ENCODE measurements at regions not wholly inside any gene's neighbourhood (a gene's known extent, or its start where the extent isn't known, plus 50 kb on each side); places are given as distances from the start of the nearest gene placed in this dataset.

DNA sequence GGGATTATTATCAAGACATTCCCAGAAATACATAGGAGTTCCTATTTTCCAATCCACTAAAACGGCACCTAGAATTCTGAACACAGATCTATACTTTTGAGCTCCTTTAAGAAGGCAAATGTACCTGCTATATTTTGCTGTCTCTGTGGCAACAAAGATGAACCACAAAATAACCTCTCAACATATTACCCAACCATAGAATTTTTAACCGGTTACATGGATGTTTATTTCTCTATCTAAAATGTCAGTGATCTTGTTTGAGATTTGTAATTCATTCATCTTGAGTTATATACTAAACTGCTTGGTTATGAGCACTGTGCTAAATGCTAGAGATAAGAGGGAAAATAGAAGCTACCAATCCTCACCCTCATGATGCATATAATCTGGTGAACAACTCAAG, 117.5 kb upstream of the HMGCLL1 start:
- Histone ChIP-seq H3K4me3 (no peak overlapping the region), H3K4me1 (peaks cover 11% of the 10 kb centered on the region), H3K36me3 (replicated peaks) (no peaks in the 10 kb centered on the region), H3K27me3 (ENCODE audit: low read depth) (no peaks in the 10 kb centered on the region), H3K9me3 (no peaks in the 10 kb centered on the region)
- in situ Hi-C loops (cut with MboI; ENCODE audit: low sequenced_read_pairs) = no loop called here
- no peak for DNase-seq (ENCODE audit: low spot score in 2 of 2)

DNA sequence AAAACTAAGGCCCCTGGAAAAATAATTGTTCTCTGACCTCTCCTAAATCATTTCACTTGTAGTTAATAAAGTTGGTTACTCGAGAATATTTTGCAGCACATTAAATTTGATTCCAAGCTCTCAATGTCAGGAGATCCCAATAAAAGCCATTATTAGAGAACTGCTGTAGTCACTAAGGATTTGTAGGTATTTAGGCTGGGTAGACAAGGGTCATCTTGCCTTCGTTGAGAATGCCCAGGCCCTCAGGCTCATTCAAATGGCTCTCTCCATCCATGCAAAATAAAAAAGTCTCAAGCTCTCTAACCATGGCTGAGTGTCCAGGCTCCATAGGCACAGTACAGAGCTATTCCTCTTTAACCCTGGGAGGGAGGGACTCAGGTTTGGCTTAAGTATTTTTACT, 117.0 kb upstream of the HMGCLL1 start:
- no peaks in the 10 kb centered on the region for H3K27me3 ChIP-seq (ENCODE audit: low read depth)
- H3K36me3 ChIP-seq (replicated peaks) = no peaks in the 10 kb centered on the region
- no peak for DNase-seq (ENCODE audit: low spot score in 2 of 2)
- in situ Hi-C loops (cut with MboI; ENCODE audit: low sequenced_read_pairs) = no loop called here
- H3K4me1 ChIP-seq = peaks cover 11% of the 10 kb centered on the region
- H3K9me3 ChIP-seq = no peaks in the 10 kb centered on the region
- H3K4me3 ChIP-seq = no peak overlapping the region

DNA sequence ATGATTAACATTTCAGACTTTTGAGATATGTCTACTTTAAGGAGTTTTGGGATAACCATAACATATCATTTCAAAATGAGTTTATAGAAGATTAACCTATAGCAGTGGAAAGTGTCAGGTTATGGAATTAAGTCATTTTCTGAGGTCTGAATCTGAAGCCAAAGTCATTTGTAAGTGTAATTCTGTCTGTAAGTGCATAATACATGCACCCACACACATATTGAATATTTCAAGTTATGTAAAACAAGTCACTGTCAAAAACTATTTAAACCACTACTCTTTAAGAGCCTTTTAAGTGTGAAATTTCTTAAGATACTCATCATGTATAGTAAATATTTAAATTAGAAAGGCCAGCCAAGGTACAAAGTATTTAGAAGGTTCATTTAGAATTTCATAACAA, 115.8 kb upstream of the HMGCLL1 start:
- Histone ChIP-seq H3K9me3 (no peaks in the 10 kb centered on the region), H3K27me3 (ENCODE audit: low read depth) (no peaks in the 10 kb centered on the region), H3K4me3 (no peak overlapping the region), H3K36me3 (replicated peaks) (no peaks in the 10 kb centered on the region), H3K4me1 (peaks cover 11% of the 10 kb centered on the region)
- no peak for DNase-seq (ENCODE audit: low spot score in 2 of 2)
- in situ Hi-C loops (cut with MboI; ENCODE audit: low sequenced_read_pairs) = no loop called here

DNA sequence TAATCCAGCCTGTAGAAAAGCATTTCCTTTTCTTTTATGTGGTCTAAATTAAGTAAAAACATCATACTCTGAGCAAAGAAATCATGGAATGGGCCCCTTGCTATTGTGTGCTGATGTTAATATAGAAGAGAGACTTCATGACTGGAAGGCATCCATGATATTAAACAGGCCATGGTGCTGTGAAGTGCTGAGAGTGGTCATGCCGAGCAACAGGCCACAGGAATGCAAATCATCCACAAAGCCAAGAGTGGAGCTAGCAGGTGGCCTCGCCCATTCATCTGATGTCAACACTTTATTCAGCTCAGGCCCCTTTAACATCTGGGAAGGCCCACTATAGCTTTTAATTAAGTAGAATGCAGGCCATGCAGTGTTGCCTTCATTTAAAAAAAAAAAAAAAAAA, 115.2 kb upstream of the HMGCLL1 start:
- no peak overlapping the region for H3K4me3 ChIP-seq
- peaks cover 11% of the 10 kb centered on the region for H3K4me1 ChIP-seq
- in situ Hi-C loops (cut with MboI; ENCODE audit: low sequenced_read_pairs) = no loop called here

DNA sequence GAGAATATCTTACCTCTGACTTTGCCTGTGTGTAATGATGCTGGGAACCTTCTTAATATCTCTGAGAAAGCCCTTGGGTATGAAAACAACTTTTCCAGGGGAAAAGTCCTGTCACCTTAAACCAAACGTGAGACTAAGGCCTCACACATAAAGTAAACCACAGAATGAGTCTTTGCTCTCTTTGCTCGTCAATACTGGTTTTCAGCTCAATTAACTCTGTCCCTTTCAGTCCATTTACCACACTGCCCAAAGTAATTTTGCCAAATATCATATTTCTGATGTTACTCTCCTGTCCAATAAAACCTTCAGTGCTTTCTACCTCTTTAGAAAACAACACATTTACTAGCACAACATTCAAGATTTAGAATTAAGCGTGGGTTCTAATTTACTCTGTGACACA, 100.5 kb upstream of the HMGCLL1 start:
- Histone ChIP-seq H3K36me3 (replicated peaks) (no peaks in the 10 kb centered on the region), H3K4me1 (peaks cover 28% of the 10 kb centered on the region), H3K27me3 (ENCODE audit: low read depth) (no peaks in the 10 kb centered on the region), H3K9me3 (peaks cover 3% of the 10 kb centered on the region), H3K4me3 (no peak overlapping the region)
- in situ Hi-C loops (cut with MboI; ENCODE audit: low sequenced_read_pairs) = no loop called here
- no peak for DNase-seq (ENCODE audit: low spot score in 2 of 2)

More for the DNA sequence above, 115.2 kb upstream of the HMGCLL1 start:
- H3K9me3 ChIP-seq = no peaks in the 10 kb centered on the region
- DNase-seq (ENCODE audit: low spot score in 2 of 2) = peak; percentile 24 to 47
- H3K27me3 ChIP-seq (ENCODE audit: low read depth) = no peaks in the 10 kb centered on the region
- H3K36me3 ChIP-seq (replicated peaks) = no peaks in the 10 kb centered on the region

DNA sequence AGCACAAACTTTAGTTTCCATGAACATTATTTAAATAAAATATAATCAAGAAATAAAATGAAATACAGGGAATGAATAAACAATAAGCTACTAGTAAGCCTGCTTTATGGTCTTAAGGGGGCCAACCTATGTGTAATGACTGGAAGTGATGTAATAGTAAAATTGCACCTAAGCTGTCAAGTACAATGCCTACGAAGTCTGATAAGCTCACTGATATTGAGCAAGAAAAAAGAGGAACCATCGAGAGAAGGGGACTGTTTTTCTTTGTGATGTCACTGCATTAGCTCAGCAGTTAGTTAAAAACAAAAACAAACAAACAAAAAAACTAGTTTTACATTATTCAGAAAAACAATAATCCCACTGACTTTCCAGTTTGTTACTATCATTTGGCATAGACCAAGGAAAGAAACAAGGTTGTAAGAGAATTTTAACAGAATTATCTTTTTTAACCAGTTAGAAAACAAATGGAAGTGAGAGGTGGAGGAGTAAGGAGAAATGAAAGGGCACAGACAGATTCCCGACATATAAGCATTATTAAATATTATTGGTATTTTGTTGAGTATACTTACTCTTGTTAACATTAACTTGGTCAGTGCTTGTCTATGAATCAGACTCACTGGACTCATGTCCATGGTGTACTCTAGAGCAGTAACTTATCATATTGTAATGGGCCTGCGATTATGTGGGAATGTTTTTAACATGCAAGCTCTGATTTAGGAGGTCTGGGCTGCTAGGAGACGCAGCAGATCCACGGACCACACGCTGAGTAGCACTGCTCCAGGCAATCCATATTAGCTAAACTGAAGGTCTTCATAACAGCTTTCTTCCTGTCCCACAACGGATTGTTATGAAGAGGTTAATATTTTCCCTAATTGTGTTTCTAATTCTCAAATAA, 99.6 kb upstream of the HMGCLL1 start:
- in situ Hi-C loops (cut with MboI; ENCODE audit: low sequenced_read_pairs) = no loop called here

DNA sequence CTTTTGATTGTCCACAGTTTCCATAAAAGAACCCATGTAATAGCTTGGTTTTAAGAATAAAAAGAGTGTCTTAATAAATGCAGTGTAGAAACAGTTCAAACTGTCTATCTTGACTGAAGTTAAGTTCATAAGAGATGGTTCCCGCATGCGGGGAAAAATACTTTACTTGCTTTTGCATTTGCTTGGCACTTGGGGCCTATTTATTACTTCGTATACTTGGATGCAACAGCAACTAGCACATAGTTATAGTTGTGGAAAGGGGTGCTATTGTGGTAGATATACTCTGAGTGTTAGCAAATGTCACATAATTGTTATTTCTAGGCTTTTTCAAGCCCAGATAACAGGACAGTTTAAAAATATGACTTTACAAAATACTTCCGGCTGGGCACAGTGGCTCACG, 97.7 kb upstream of the HMGCLL1 start:
- in situ Hi-C loops (cut with MboI; ENCODE audit: low sequenced_read_pairs) = no loop called here
- no peaks in the 10 kb centered on the region for H3K9me3 ChIP-seq
- no peak overlapping the region for H3K4me3 ChIP-seq
- no peak for DNase-seq (ENCODE audit: low spot score in 2 of 2)
- H3K36me3 ChIP-seq (replicated peaks) = no peaks in the 10 kb centered on the region
- peaks cover 28% of the 10 kb centered on the region for H3K4me1 ChIP-seq
- no peaks in the 10 kb centered on the region for H3K27me3 ChIP-seq (ENCODE audit: low read depth)

More for the DNA sequence above, 99.6 kb upstream of the HMGCLL1 start:
- no peaks in the 10 kb centered on the region for H3K36me3 ChIP-seq (replicated peaks)
- H3K4me1 ChIP-seq = peaks cover 28% of the 10 kb centered on the region
- H3K4me3 ChIP-seq = no peak overlapping the region
- H3K27me3 ChIP-seq (ENCODE audit: low read depth) = no peaks in the 10 kb centered on the region
- H3K9me3 ChIP-seq = peaks cover 3% of the 10 kb centered on the region
- no peak for DNase-seq (ENCODE audit: low spot score in 2 of 2)

DNA sequence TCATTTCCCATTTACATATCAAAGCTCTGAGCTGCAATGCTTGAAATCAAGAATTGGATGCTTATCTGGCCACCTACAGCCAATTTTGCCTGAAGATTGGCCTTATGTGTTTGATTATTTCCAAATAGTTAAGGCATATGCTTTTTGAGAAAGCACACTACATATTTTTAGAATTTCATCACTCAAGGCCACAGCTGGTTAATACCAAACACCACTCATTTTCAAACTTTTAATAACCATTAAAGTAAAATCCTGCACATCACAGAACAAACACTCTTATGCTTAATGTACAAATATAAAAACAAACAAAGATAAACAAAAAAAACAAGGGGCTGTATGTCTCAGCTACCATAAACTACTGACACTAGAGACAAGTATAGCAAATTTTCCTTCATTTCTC, 96.9 kb upstream of the HMGCLL1 start:
- Histone ChIP-seq H3K36me3 (replicated peaks) (no peaks in the 10 kb centered on the region), H3K9me3 (no peaks in the 10 kb centered on the region), H3K4me1 (peaks cover 34% of the 10 kb centered on the region), H3K27me3 (ENCODE audit: low read depth) (no peaks in the 10 kb centered on the region), H3K4me3 (no peak overlapping the region)
- in situ Hi-C loops (cut with MboI; ENCODE audit: low sequenced_read_pairs) = no loop called here
- peak in 1 of 2 experiments; percentile 12 for DNase-seq (ENCODE audit: low spot score in 2 of 2)

DNA sequence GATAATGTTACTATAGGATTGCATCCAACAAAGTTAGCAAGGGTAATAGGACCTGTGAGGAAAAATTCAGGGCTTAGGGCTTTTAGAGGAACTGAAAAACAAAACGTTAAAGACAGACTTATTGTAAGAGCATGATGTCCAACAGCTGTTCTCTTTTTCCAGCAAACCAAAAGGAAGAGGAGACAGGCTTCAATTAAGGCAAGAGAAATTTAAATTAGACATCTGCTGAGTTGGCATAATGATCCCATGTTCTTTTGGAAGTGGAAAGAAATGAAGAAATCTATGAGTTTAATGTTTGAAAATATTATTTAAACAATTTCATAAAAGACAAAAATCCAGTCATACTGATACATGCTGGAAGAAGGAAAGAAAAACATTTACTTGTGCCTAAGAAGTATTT, 95.7 kb upstream of the HMGCLL1 start:
- H3K4me1 ChIP-seq = peaks cover 41% of the 10 kb centered on the region
- in situ Hi-C loops (cut with MboI; ENCODE audit: low sequenced_read_pairs) = no loop called here
- H3K4me3 ChIP-seq = no peak overlapping the region
- H3K9me3 ChIP-seq = no peaks in the 10 kb centered on the region
- DNase-seq (ENCODE audit: low spot score in 2 of 2) = no peak
- no peaks in the 10 kb centered on the region for H3K36me3 ChIP-seq (replicated peaks)
- no peaks in the 10 kb centered on the region for H3K27me3 ChIP-seq (ENCODE audit: low read depth)

DNA sequence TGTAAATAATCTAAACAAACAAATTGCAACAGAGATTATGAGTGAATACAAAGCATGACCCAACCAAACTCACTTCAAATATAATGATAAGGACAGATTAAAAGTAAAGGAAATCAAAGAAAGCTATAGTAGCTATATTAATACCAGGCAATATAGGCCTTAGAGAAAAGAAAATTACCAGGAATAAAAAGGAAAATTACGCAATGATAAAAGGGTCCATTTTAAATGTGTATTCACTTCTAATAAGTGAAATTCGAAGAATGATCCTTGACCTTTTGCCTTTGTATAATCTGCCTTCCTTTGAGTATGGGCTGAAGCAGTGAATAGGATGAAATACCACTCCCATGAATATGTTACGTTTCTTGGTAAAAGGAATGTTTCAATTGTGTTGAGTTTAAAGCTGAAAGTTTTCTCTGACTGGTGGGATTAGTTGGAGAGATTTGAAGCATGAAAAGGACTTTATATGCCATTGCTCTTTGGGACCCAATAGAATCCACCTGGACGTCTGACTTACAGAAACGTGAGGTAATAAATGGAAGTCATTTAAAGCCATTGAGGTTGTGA, 91.9 kb upstream of the HMGCLL1 start:
- Histone ChIP-seq H3K9me3 (no peaks in the 10 kb centered on the region), H3K36me3 (replicated peaks) (no peaks in the 10 kb centered on the region), H3K27me3 (ENCODE audit: low read depth) (no peaks in the 10 kb centered on the region), H3K4me3 (no peak overlapping the region), H3K4me1 (peaks cover 28% of the 10 kb centered on the region)
- in situ Hi-C loops (cut with MboI; ENCODE audit: low sequenced_read_pairs) = no loop called here
- DNase-seq (ENCODE audit: low spot score in 2 of 2) = peak in 1 of 2 experiments; percentile 84

DNA sequence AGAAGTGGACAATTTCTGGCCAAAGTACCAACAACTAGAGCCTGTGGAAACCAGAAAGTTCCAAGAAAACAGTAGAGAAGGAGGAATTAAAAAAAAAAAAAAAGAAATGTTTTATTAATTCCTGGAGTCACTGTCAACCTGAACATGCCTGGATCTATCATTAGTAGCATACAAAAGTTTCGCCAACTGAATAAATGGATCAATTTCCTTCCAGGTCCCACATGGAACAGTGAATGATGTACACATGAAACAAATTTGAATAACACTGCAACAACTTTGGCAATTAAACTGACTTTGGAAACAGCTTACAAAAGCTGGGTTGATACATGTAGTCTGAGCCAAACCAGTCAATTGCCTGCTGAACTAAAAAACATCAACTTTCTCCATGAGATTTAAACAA, 90.0 kb upstream of the HMGCLL1 start:
- Histone ChIP-seq H3K27me3 (ENCODE audit: low read depth) (no peaks in the 10 kb centered on the region), H3K9me3 (no peaks in the 10 kb centered on the region), H3K4me1 (peaks cover 13% of the 10 kb centered on the region), H3K36me3 (replicated peaks) (no peaks in the 10 kb centered on the region), H3K4me3 (no peak overlapping the region)
- in situ Hi-C loops (cut with MboI; ENCODE audit: low sequenced_read_pairs) = no loop called here
- no peak for DNase-seq (ENCODE audit: low spot score in 2 of 2)

DNA sequence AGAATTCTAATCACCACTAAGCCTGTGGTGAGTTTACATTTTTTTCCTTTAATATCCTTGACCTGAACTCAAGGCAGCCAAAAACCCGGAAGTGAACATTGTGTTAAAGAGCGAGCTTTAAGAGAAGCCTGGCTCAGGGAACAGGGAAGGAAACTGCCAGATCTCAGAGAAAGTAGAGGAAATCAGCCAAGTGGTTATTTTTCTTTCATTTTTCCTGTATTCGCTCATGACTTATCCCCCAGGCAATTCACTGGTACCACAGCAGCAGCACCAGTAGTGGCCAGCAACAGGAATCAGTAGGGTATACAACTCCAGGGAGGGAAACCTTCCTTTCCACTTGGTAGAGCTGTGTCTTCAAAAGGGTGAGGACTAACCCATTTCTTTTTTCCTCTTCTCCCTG, 89.6 kb upstream of the HMGCLL1 start:
- no peaks in the 10 kb centered on the region for H3K27me3 ChIP-seq (ENCODE audit: low read depth)
- DNase-seq (ENCODE audit: low spot score in 2 of 2) = no peak

DNA sequence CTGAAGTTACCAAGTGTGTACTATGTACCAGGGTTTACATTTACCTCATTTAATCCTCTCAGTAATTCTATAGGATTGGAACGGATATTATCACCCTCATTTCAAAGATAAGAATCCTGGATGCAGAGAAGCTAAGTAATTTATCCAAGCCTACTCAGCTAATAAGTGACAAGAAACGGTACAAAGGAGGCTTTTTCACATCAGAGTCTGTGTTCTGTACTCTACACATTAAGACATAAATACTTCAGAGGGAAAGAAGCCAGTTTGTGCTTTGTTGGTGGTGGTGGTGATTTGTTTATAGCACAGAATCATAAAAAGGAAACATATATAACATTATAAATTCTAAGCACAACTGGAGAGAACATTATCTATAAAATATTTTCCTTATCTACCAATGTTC, 88.3 kb upstream of the HMGCLL1 start:
- H3K36me3 ChIP-seq (replicated peaks) = no peaks in the 10 kb centered on the region
- in situ Hi-C loops (cut with MboI; ENCODE audit: low sequenced_read_pairs) = no loop called here
- no peak overlapping the region for H3K4me3 ChIP-seq
- no peak for DNase-seq (ENCODE audit: low spot score in 2 of 2)
- H3K4me1 ChIP-seq = peaks cover 13% of the 10 kb centered on the region
- H3K9me3 ChIP-seq = no peaks in the 10 kb centered on the region
- no peaks in the 10 kb centered on the region for H3K27me3 ChIP-seq (ENCODE audit: low read depth)

More for the DNA sequence above, 89.6 kb upstream of the HMGCLL1 start:
- in situ Hi-C loops (cut with MboI; ENCODE audit: low sequenced_read_pairs) = no loop called here
- Histone ChIP-seq H3K9me3 (no peaks in the 10 kb centered on the region), H3K4me3 (no peak overlapping the region), H3K36me3 (replicated peaks) (no peaks in the 10 kb centered on the region), H3K4me1 (peaks cover 13% of the 10 kb centered on the region)

DNA sequence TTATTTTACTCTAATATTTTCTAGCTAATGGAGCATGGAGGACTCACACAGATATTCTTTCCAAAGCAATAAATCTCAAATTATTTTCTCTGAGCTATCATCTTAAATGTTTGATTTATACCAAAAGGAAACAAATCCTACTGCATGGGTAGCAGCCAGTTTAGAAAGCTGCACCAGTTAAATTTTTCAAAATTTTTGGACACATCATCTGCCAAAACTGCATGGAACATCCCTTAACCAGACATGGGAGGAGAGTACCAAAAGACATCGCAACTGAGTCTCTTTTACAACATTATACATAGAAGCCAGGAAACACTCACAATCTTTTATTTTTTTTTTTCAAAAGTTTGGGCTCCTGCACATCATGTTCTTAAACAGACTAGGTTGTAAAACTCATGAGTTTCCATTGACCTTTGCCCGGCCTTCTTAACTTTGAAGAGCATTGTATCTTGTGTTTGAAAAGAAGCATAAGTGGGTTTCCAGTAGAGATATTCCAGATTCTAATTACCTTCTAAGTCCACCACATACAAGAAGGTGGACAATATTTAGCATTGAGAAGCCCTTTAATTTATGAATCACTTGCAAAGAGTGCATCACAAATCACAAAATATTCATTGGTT, 87.7 kb upstream of the HMGCLL1 start:
- H3K9me3 ChIP-seq = no peaks in the 10 kb centered on the region
- in situ Hi-C loops (cut with MboI; ENCODE audit: low sequenced_read_pairs) = no loop called here
- no peak for DNase-seq (ENCODE audit: low spot score in 2 of 2)

More for the DNA sequence above, 87.7 kb upstream of the HMGCLL1 start:
- H3K27me3 ChIP-seq (ENCODE audit: low read depth) = no peaks in the 10 kb centered on the region
- H3K4me3 ChIP-seq = no peak overlapping the region
- H3K4me1 ChIP-seq = peaks cover 13% of the 10 kb centered on the region
- H3K36me3 ChIP-seq (replicated peaks) = no peaks in the 10 kb centered on the region
